T47D (cell line): ENCODE measurements at regions not wholly inside any gene's neighbourhood (a gene's known extent, or its start where the extent isn't known, plus 50 kb on each side); places are given as distances from the start of the nearest gene placed in this dataset.
A peak's percentile ranks its signal among the peaks of the same experiment; 100 is the strongest.
"Not testable (repeated sequence)": the region's sequence is repeated elsewhere in the genome, so short reads cannot be mapped to it uniquely, and the experiment has no call there.

Experiments used
- DNase-seq, 2 experiments: peaks; one replicate each; pipeline versions ENCODE4 v3.0.0 to v3.0.0-alpha.2; 2011 to 2012; ENCODE audit warnings: low read depth in 1 of 2, low spot score in 1 of 2
- JUND ChIP-seq: IDR thresholded peaks from 2 replicates; pipeline ENCODE4 v1.6.1; 2012; ENCODE audit warnings: low read depth
- in situ Hi-C: cut with HindIII; loops from 2 replicates; pipeline ENCODE4 v1.10.0; 2016; ENCODE audit warnings: low sequenced_read_pairs, low pct_unique_long_range_greater_than_20kb

- no peak for DNase-seq
- no peak for TF ChIP-seq JUND
- in situ Hi-C loops, result no loop called here
These were observed 411.1 kb downstream of the SOX2 start for GRCh38 chr3:182122779-182123178.

GRCh38 chr3:182124187-182124586 is 412.5 kb downstream of the SOX2 start:
- DNase-seq, result no peak
- no peak for TF ChIP-seq JUND
- in situ Hi-C loops, result no loop called here

- DNase-seq, result no peak
- TF ChIP-seq JUND, result no peak
- in situ Hi-C loops, result no loop called here
These were observed 413.0 kb downstream of the SOX2 start for GRCh38 chr3:182124716-182125115.

- in situ Hi-C loops, result no loop called here
- no peak for DNase-seq
- TF ChIP-seq JUND, result no peak
These were observed 418.0 kb downstream of the SOX2 start for GRCh38 chr3:182129740-182130139.

GRCh38 chr3:182133752-182134151 is 422.0 kb downstream of the SOX2 start:
- no peak for DNase-seq
- TF ChIP-seq JUND, result no peak
- in situ Hi-C loops, result no loop called here

- DNase-seq, result no peak
- in situ Hi-C loops, result no loop called here
- no peak for TF ChIP-seq JUND
These were observed 423.3 kb downstream of the SOX2 start for GRCh38 chr3:182135056-182135455.

- no peak for TF ChIP-seq JUND
- in situ Hi-C loops, result no loop called here
- DNase-seq, result peak in 1 of 2 experiments; percentile 73
These were observed 424.5 kb downstream of the SOX2 start for GRCh38 chr3:182136008-182136910.

- in situ Hi-C loops, result no loop called here
- no peak for TF ChIP-seq JUND
- DNase-seq, result no peak
These were observed 426.7 kb downstream of the SOX2 start for GRCh38 chr3:182138393-182138792.

- DNase-seq, result no peak
- no peak for TF ChIP-seq JUND
- in situ Hi-C loops, result no loop called here
These were observed 428.1 kb downstream of the SOX2 start for GRCh38 chr3:182139627-182140357.

- DNase-seq, result no peak
- in situ Hi-C loops, result no loop called here
- TF ChIP-seq JUND, result no peak
These were observed 431.2 kb downstream of the SOX2 start for GRCh38 chr3:182142928-182143327.

GRCh38 chr3:182143903-182144302 is 432.2 kb downstream of the SOX2 start:
- no peak for TF ChIP-seq JUND
- in situ Hi-C loops, result no loop called here
- no peak for DNase-seq

- TF ChIP-seq JUND, result no peak
- peak in 1 of 2 experiments; percentile 57 for DNase-seq
- in situ Hi-C loops, result no loop called here
These were observed 436.6 kb downstream of the SOX2 start for GRCh38 chr3:182148360-182148759.

- DNase-seq, result no peak
- TF ChIP-seq JUND, result no peak
- in situ Hi-C loops, result no loop called here
These were observed 437.9 kb downstream of the SOX2 start for GRCh38 chr3:182149594-182149993.

- in situ Hi-C loops, DNase-seq: not testable (repeated sequence)
These were observed 444.6 kb downstream of the SOX2 start for GRCh38 chr3:182156326-182156725.
